SK-N-SH treated with all-trans-retinoic acid at 6 μM for 48 hours (cell line): ENCODE measurements at regions not wholly inside any gene's neighbourhood (a gene's known extent, or its start where the extent isn't known, plus 50 kb on each side); places are given as distances from the start of the nearest gene placed in this dataset.

Source experiments
- ATAC-seq: fragments of 200-7000 bp; cut with Tn5 transposase; 3 replicates; pipeline ENCODE4 v1.9.1; 2020; ENCODE audit warnings: mild to moderate bottlenecking, moderate library complexity
- ARNTL ChIP-seq: fragments of 450-650 bp; formaldehyde crosslinking; IDR thresholded peaks from 2 replicates; pipeline ENCODE4 v1.5.0; 2020; ENCODE audit warnings: low read depth, mild to moderate bottlenecking, moderate library complexity, borderline replicate concordance
- BACH2 ChIP-seq: fragments of 250-450 bp; sonication (Bioruptor Pico); IDR thresholded peaks from 2 replicates; pipeline ENCODE4 v1.9.0; 2021; ENCODE audit warnings: mild to moderate bottlenecking, borderline replicate concordance
- CSDC2 ChIP-seq: fragments of 250-450 bp; sonication (Bioruptor Pico); IDR thresholded peaks from 2 replicates; pipeline ENCODE4 v1.5.0; 2020; ENCODE audit warnings: mild to moderate bottlenecking, moderate library complexity
- ESRRG ChIP-seq: fragments of 250-450 bp; sonication (Bioruptor Pico); IDR thresholded peaks from 2 replicates; pipeline ENCODE4 v1.6.1; 2021; ENCODE audit warnings: mild to moderate bottlenecking
- GLIS3 ChIP-seq: fragments of 250-450 bp; sonication (Bioruptor Pico); IDR thresholded peaks from 2 replicates; pipeline ENCODE4 v1.5.0; 2020; ENCODE audit warnings: mild to moderate bottlenecking, moderate library complexity
- ISL1 ChIP-seq: fragments of 250-450 bp; sonication (Bioruptor Pico); IDR thresholded peaks from 2 replicates; pipeline ENCODE4 v2.1.2; 2022; ENCODE audit warnings: mild to moderate bottlenecking, moderate library complexity
- OSR1 ChIP-seq: fragments of 250-450 bp; sonication (Bioruptor Pico); IDR thresholded peaks from 2 replicates; pipeline ENCODE4 v1.8.0; 2022; ENCODE audit warnings: moderate library complexity, mild to moderate bottlenecking, inconsistent platforms
- PATZ1 ChIP-seq: fragments of 250-450 bp; sonication (Bioruptor Pico); IDR thresholded peaks from 2 replicates; pipeline ENCODE4 v1.8.0; 2020; ENCODE audit warnings: mild to moderate bottlenecking, moderate library complexity, borderline replicate concordance
- POU6F1 ChIP-seq: fragments of 250-450 bp; sonication (Bioruptor Pico); IDR thresholded peaks from 2 replicates; pipeline ENCODE4 v1.8.0; 2021; ENCODE audit warnings: low read depth, mild to moderate bottlenecking, moderate library complexity, borderline replicate concordance
- PPARA ChIP-seq: fragments of 250-450 bp; sonication (Bioruptor Pico); IDR thresholded peaks from 2 replicates; pipeline ENCODE4 v1.5.0; 2020; ENCODE audit warnings: mild to moderate bottlenecking, borderline replicate concordance
- SNAI2 ChIP-seq: fragments of 250-450 bp; sonication (Bioruptor Pico); IDR thresholded peaks from 2 replicates; pipeline ENCODE4 v1.5.0; 2020; ENCODE audit warnings: mild to moderate bottlenecking, moderate library complexity
- TCF4 ChIP-seq: fragments of 250-450 bp; sonication (Bioruptor Pico); IDR thresholded peaks from 2 replicates; pipeline ENCODE4 v1.8.0; 2021; ENCODE audit warnings: mild to moderate bottlenecking, moderate library complexity, borderline replicate concordance
- TOX ChIP-seq: fragments of 250-450 bp; sonication (Bioruptor Pico); IDR thresholded peaks from 2 replicates; pipeline ENCODE4 v1.8.0; 2021; ENCODE audit warnings: mild to moderate bottlenecking, moderate library complexity, borderline replicate concordance
- ZC3H10 ChIP-seq: fragments of 250-450 bp; sonication (Bioruptor Pico); IDR thresholded peaks from 2 replicates; pipeline ENCODE4 v1.5.1; 2021; ENCODE audit warnings: mild to moderate bottlenecking, moderate library complexity
- ZFP3 ChIP-seq: fragments of 250-450 bp; sonication (Bioruptor Pico); IDR thresholded peaks from 2 replicates; pipeline ENCODE4 v1.5.0; 2020; ENCODE audit warnings: mild to moderate bottlenecking, moderate library complexity
- ZFP30 ChIP-seq: fragments of 450-650 bp; formaldehyde crosslinking; IDR thresholded peaks from 2 replicates; pipeline ENCODE4 v1.5.0; 2022; ENCODE audit warnings: mild to moderate bottlenecking, moderate library complexity
- ZNF8 ChIP-seq: fragments of 450-650 bp; formaldehyde crosslinking; IDR thresholded peaks from 2 replicates; pipeline ENCODE4 v1.5.0; 2020; ENCODE audit warnings: mild to moderate bottlenecking, moderate library complexity
- TF ChIP-seq, protein P1 (sequence below): fragments of 250-450 bp; sonication (Bioruptor Pico); IDR thresholded peaks from 2 replicates; pipeline ENCODE4 v1.5.1; 2021; ENCODE audit warnings: mild to moderate bottlenecking, moderate library complexity
- TF ChIP-seq, protein P2 (sequence below): fragments of 250-450 bp; sonication (Bioruptor Pico); IDR thresholded peaks from 2 replicates; pipeline ENCODE4 v1.5.1; 2020; ENCODE audit warnings: low read depth, mild to moderate bottlenecking, moderate library complexity
- TF ChIP-seq, protein P3 (sequence below): fragments of 250-450 bp; sonication (Bioruptor Pico); IDR thresholded peaks from 2 replicates; pipeline ENCODE4 v1.5.0; 2020; ENCODE audit warnings: mild to moderate bottlenecking, moderate library complexity

DNA sequence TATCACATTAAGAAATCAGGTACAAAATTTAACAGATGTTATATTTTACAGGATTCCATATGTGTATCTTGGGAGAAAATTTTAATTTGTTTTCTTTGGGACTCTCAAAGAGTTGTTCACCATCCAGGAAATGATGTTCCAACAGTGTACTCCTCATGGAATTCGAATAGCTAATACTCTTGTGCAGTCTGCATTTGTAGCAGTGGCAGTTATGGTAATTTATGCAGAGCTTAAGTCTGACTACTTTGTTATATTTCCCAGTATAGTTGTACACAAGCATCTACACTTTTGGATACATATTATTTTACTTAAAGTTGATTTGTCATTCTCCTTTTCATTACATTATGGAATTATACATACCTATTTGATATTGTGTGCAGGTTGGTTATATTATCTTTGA, 436.7 kb upstream of the FBXO33 start:
- ATAC-seq = no peak
- TF ChIP-seq BACH2 (CRISPR knock-in tag) = no peak
- TF ChIP-seq ISL1 (CRISPR knock-in tag) = no peak
- TF ChIP-seq PATZ1 (CRISPR knock-in tag) = no peak
- no peak for TF ChIP-seq ZFP30 (CRISPR knock-in tag)
- no peak for TF ChIP-seq POU6F1
- TF ChIP-seq ESRRG (CRISPR knock-in tag) = no peak
- no peak for TF ChIP-seq OSR1 (CRISPR knock-in tag)
- no peak for TF ChIP-seq SNAI2 (CRISPR knock-in tag)
- TF ChIP-seq CSDC2 (CRISPR knock-in tag) = no peak
- no peak for TF ChIP-seq PPARA
- TF ChIP-seq ARNTL (CRISPR knock-in tag) = no peak
- TF ChIP-seq, protein P1, sequence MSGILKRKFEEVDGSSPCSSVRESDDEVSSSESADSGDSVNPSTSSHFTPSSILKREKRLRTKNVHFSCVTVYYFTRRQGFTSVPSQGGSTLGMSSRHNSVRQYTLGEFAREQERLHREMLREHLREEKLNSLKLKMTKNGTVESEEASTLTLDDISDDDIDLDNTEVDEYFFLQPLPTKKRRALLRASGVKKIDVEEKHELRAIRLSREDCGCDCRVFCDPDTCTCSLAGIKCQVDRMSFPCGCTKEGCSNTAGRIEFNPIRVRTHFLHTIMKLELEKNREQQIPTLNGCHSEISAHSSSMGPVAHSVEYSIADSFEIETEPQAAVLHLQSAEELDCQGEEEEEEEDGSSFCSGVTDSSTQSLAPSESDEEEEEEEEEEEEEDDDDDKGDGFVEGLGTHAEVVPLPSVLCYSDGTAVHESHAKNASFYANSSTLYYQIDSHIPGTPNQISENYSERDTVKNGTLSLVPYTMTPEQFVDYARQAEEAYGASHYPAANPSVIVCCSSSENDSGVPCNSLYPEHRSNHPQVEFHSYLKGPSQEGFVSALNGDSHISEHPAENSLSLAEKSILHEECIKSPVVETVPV (CRISPR knock-in tag) = no peak
- no peak for TF ChIP-seq ZNF8 (CRISPR knock-in tag)
- TF ChIP-seq TOX (CRISPR knock-in tag) = no peak
- no peak for TF ChIP-seq ZFP3 (CRISPR knock-in tag)
- no peak for TF ChIP-seq TCF4 (CRISPR knock-in tag)
- TF ChIP-seq GLIS3 = no peak
- TF ChIP-seq, protein P2, sequence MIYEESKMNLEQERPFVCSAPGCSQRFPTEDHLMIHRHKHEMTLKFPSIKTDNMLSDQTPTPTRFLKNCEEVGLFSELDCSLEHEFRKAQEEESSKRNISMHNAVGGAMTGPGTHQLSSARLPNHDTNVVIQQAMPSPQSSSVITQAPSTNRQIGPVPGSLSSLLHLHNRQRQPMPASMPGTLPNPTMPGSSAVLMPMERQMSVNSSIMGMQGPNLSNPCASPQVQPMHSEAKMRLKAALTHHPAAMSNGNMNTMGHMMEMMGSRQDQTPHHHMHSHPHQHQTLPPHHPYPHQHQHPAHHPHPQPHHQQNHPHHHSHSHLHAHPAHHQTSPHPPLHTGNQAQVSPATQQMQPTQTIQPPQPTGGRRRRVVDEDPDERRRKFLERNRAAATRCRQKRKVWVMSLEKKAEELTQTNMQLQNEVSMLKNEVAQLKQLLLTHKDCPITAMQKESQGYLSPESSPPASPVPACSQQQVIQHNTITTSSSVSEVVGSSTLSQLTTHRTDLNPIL (CRISPR knock-in tag) = no peak

GRCh38 chr14:39868251-39868650, 436.0 kb upstream of the FBXO33 start:
- TF ChIP-seq BACH2 (CRISPR knock-in tag) (no peak), ESRRG (CRISPR knock-in tag) (no peak), PATZ1 (CRISPR knock-in tag) (no peak), PPARA (no peak), TCF4 (CRISPR knock-in tag) (no peak)
- TF ChIP-seq, protein P3, sequence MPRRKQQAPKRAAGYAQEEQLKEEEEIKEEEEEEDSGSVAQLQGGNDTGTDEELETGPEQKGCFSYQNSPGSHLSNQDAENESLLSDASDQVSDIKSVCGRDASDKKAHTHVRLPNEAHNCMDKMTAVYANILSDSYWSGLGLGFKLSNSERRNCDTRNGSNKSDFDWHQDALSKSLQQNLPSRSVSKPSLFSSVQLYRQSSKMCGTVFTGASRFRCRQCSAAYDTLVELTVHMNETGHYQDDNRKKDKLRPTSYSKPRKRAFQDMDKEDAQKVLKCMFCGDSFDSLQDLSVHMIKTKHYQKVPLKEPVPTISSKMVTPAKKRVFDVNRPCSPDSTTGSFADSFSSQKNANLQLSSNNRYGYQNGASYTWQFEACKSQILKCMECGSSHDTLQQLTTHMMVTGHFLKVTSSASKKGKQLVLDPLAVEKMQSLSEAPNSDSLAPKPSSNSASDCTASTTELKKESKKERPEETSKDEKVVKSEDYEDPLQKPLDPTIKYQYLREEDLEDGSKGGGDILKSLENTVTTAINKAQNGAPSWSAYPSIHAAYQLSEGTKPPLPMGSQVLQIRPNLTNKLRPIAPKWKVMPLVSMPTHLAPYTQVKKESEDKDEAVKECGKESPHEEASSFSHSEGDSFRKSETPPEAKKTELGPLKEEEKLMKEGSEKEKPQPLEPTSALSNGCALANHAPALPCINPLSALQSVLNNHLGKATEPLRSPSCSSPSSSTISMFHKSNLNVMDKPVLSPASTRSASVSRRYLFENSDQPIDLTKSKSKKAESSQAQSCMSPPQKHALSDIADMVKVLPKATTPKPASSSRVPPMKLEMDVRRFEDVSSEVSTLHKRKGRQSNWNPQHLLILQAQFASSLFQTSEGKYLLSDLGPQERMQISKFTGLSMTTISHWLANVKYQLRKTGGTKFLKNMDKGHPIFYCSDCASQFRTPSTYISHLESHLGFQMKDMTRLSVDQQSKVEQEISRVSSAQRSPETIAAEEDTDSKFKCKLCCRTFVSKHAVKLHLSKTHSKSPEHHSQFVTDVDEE (CRISPR knock-in tag) = no peak
- ATAC-seq = no peak

GRCh38 chr14:39863441-39863840, 431.2 kb upstream of the FBXO33 start:
- TF ChIP-seq ZNF8 (CRISPR knock-in tag) (no peak), ISL1 (CRISPR knock-in tag) (no peak), ZC3H10 (CRISPR knock-in tag) (no peak)
- ATAC-seq = no peak
